HG02884 (cell line): ENCODE measurements at regions not wholly inside any gene's neighbourhood (a gene's known extent, or its start where the extent isn't known, plus 50 kb on each side); places are given as distances from the start of the nearest gene placed in this dataset.

Experiments
- ATAC-seq: cut with Tn5 transposase; IDR thresholded peaks from one replicate; pipeline ENCODE4 v1.9.1; 2021; ENCODE audit warnings: mild to moderate bottlenecking, moderate library complexity; ENCODE audit not compliant: unreplicated experiment

GRCh38 chr11:128330203-128330602, 257.2 kb downstream of the ETS1 start:
- no peak for ATAC-seq

DNA sequence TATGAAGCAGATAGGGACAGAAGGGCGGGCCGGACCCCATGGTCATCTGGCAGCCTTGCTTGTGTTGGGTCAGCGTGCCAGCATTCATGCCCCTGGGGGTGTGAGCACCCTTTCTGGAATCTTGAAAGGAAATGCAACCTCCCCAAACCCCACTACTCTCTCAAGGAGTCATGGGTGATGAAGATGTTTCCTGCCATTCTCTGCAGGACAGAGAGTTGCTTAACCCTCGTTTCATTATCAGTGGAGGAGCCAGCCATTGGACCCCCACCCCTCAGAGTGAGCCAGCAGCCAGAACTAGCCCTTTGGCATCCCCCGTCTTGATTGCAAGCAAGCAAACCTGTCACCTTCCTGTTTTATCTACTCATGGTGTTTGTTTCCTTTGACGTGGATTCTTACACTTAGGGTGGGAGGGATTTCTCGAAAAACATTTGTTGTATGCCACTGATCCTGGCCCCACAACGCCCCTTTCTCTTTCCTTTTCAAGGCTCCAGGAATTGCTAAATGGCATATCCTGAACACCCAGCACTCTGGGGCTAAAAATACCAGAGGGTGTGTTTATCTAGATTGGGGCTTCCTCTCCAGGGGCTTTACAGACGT, 258.3 kb downstream of the ETS1 start:
- ATAC-seq = no peak

DNA sequence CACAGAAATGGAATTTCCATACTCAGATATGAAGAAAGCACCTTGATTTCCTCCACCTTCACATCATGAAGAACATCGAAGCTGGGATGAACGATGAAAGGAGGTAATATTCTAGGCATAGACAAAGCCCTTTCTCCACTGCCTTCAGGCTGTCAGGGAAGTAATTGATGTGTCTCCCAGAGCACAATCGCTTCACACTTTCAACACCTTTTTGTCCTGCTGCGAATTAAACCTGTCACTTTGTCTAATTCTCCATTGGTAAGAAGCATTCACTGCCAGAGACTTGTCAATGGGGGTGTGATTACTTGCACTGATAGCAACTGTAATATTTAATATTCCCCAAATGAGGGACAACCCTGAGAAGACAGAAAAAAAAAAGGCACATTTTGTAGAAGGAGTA, 260.1 kb downstream of the ETS1 start:
- ATAC-seq = no peak

GRCh38 chr11:128326791-128327190, 260.6 kb downstream of the ETS1 start:
- no peak for ATAC-seq

- no peak for ATAC-seq
Measured at GRCh38 chr11:128324531-128325141, 262.7 kb downstream of the ETS1 start.

DNA sequence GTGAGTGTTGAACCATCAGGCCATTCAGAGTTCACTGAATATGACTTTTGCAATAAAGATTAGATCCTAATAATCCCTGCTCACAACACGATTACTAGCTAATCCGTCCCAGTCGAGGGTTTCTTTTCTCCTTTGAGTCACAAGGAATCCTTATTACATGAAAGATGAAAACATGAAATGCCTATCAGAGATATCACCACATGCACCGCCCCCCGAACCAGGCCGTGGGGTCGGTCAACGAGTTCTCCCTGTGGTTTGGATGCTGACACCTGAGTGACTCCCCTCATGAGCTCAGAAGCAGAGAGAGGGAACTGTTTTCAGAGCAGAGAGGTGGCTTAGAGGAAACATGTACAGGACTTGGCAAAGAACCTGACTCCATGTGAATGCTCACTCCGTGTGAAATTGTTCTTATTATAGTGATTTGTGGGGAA, 263.3 kb downstream of the ETS1 start:
- no peak for ATAC-seq

DNA sequence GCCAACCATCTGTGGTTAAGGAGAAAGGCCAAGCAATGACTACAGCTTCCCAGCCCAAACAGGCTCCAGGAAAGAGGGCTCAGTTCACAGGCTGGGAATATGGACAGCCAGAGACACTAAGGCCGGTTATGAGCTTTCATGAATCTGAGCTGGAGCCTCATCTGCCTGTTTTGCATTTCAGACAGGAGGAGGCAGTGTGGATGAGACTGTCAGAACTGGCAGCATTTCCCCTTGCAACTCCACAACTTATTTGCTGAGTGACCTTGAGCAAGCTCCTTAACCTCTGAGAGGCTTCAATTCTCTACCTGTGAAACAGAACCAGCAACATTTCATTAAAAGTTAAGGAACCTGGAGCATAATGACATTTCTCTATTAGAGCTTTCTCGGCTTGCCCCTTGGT, 264.0 kb downstream of the ETS1 start:
- ATAC-seq = no peak

DNA sequence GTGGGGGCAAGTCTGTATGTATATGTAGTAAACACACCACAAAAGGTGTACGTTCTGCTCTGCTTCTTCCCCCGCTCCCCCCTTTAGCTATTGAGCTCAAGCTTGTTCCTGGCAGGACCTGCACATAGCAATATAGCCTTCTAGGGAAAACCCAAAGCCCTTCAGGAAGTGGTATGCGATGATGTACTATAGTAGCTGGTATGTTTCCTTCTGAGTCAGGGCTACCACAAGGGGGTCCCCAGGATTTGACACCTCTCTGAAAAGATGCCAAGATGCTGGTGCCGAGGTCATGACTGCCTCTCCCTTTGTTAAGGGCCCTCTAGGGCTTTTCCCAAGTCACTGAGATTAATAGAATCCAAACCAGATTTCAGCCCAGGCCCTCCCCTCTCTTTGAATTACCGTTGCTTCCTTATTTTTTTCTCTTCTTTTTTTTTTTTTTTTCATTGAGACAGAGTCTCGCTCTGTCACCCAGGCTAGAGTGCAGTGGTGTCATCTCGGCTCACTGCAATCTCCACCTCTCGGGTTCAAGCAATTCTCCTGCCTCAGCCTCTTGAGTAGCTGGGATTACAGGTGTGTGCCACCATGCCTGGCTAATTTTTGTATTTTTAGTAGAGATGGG, 268.4 kb downstream of the ETS1 start:
- peak; percentile 93 for ATAC-seq

- no peak for ATAC-seq
Measured at GRCh38 chr11:128316541-128317227, 270.7 kb downstream of the ETS1 start.

DNA sequence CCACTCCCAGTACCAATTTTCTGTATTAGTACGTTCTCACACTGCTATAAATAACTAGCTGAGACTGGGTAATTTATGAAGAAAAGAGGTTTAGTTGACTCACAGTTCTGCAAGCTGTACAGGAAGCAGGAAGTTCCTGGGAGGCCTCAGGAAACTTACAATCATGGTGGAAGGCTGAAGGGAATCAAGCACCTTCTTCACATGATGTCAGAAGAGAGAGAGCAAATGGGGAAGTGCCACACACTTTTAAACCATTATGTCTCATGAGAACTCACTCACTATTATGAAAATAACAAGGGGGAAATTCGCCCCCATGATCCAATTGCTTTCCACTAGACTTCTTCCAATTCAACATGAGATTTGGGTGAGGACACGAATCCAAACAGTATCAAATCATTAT, 271.4 kb downstream of the ETS1 start:
- ATAC-seq = no peak

GRCh38 chr11:128313931-128314330, 273.4 kb downstream of the ETS1 start:
- ATAC-seq = no peak

DNA sequence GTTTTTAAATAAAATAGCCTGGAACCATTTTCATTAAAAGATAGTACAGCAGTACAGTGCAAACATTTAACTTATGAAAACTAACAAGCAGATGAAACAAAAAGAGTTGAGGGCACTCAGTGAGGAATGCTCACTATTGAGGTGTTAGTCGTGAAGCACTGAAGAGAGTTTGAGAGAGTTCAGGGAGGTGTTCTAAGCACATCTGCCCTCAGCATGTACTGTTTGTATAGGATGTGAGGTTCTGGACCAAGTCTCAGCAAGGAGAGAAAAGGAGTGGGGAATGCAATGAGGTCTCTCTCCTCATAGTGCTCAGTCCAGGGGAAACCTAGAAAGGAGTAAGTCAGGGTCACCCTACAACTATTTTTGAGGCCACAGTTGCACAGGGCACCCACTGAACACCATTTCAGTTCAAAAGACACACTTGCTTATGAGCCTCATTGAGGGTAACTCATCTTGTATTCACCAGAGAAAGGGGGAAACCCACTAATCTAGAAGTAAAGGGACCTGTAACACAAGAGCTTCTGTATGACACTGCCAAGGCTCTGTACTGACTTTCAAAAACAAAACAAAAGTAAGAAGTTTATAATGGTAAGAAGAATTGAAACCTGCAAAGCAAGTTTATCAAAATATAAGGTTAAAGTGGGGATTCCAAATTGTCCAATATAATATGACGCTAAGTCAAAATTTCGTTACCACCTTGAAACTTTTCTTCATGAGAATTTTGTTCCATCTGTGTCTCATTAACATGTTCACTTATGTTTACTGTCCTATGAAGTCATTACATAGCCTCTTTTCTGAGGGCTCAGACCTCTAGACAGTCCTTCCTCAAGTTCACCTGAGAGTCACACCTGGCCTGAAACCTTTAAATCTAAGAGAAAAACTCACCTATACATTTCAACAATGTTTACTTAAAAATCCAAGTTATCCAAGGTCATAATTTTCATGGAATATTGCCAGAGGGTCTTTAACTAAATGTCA, 275.3 kb downstream of the ETS1 start:
- ATAC-seq = peak; percentile 73

DNA sequence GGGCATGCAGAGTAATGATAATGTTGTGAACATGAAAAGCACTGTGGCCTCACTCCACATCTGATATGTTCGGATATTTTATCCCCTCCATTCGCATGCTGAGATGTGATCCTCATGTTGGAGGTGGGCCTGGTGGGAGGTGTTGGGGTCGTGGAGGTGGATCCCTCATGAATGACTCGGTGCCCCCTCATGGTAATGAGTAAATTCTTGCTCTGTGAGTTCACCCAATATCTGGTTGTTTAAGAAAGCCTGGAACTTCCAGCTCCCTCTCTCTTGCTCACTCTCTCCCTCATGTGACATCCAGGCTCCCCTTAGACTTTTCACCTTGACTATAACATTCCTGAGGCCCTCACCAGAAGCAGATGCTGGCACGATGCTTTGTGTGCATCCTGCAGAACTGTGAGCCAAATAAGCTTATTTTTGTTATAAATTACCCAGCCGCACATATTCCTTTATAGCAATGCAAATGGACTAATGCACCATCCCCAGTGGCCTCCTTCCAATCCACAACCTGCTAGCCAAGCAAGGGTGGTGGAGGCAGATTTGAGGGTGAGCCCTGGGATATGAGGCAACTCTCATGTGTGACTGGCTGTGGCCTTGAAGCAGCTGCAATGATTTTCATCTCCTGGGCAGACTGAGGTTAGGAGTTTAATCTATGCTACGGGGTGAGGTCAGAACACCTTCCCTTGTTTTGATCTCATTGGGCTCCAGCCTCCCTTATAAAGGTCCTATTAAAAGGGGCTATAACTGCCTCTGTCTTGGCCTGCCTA, 276.5 kb downstream of the ETS1 start:
- ATAC-seq = no peak

DNA sequence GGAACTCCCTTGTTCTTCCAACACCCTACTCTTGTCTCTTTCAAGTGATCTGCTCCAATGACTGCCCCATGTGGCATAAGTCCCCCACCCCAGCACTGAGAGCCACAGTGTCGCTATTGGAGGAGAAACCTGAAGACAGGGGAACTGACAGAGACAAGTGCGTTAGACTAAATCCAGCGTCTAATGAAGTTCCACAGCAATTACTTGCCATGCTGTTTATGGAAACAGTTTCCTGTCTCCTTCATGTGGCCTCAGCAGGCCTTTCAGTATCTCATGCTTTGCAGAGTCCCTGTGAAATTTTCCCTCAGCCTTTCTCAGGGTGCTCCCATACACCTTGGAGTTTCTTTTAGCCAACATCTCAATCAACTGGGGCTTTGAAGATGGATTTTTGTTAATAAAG, 277.4 kb downstream of the ETS1 start:
- ATAC-seq = no peak

GRCh38 chr11:128308794-128309193, 278.6 kb downstream of the ETS1 start:
- no peak for ATAC-seq

- no peak for ATAC-seq
Measured at GRCh38 chr11:128305588-128305987, 281.8 kb downstream of the ETS1 start.

DNA sequence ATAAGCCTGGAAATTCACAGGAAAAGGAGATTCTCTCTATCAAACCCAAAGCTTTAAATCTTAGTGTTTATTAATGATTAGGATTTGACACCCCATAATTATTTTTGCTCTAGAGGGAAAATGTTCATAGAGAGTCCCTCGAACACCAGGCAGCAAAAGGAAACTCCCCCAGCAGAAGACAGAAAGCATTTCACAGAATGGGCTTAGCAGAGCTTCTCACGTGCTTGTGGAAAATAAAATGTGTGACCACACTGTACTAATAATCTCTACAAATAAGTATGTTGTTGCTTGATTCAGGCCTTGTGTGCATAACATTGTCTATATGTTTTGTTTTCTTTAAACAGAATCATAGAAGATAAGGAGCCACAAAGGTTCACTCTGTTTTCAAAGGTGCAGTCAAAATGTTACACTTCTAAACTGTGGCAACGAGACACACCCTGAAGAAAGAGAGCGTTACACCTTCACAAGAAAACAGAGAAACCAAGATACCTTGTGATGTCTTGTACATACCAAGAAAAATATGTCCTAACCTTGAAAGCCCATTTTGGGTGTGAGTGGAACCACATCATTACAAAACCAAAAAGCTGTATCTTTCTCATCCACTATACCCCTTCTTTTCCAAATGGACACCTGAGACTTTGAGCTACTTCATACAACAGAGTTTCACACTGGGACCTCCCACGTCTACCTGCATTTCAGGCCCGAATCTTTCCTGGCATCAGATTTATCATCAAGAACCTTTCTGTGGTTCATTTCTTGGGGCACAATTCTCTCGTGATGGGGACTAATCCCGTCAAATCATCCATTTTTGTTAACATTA, 282.5 kb downstream of the ETS1 start:
- no peak for ATAC-seq

DNA sequence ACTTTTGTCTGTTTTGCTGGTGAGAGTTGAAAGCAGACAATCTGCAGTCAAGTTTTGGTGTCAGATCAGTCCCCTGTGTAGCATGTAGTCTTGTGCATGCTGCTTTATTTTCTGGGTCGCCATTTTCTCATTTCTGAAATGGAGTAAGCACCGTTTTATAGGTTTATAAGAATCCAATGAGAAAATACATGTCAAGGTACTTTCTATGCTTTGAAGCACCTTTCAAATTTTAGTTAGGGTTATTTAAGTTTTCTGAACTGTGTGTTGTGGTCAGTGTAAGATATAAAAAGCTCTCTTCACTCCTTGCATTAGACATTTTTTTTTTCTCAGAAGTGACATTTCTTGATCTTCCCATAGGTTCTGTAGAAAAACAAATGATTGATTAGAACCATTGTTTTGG, 283.2 kb downstream of the ETS1 start:
- no peak for ATAC-seq

- no peak for ATAC-seq
Measured at GRCh38 chr11:128303383-128303782, 284.0 kb downstream of the ETS1 start.
